Testis (tissue), 2 donors: ENCODE measurements at regions not wholly inside any gene's neighbourhood (a gene's known extent, or its start where the extent isn't known, plus 50 kb on each side); places are given as distances from the start of the nearest gene placed in this dataset.

ENCODE experiments used
- DNase-seq: peaks from one replicate; pipeline ENCODE4 v3.0.0-alpha.2; 2019
- H3K27ac ChIP-seq, 2 donors: fragments of 200-600 bp; sonication (generic); one replicate each; pipeline ENCODE4 v1.5.1; 2019
- H3K27me3 ChIP-seq: fragments of 200-600 bp; sonication (generic); one replicate; pipeline ENCODE4 v1.5.1; 2019
- H3K36me3 ChIP-seq: fragments of 200-600 bp; sonication (generic); one replicate; pipeline ENCODE4 v1.5.1; 2017; ENCODE audit warnings: low read depth; ENCODE audit errors: missing control alignments
- H3K4me1 ChIP-seq: fragments of 200-600 bp; sonication (generic); one replicate; pipeline ENCODE4 v1.5.1; 2019
- H3K4me3 ChIP-seq, 2 donors: fragments of 200-600 bp; sonication (generic); one replicate each; pipeline ENCODE4 v1.5.1; 2017 to 2019
- H3K9me3 ChIP-seq: fragments of 200-600 bp; sonication (generic); one replicate; pipeline ENCODE4 v1.5.1; 2017
- CTCF ChIP-seq, 3 experiments: fragments of 450-650 bp in 2 of 3; fragments of 200-600 bp in 1 of 3; sonication (generic) in 1 of 3; IDR thresholded peaks; one replicate each; pipeline ENCODE4 v1.5.1; 2016 to 2019; ENCODE audit warnings: antibody characterized with exemption in 3 of 3, mild to moderate bottlenecking in 2 of 3, moderate library complexity in 1 of 3
- POLR2A ChIP-seq: fragments of 450-650 bp; IDR thresholded peaks from one replicate; pipeline ENCODE4 v1.6.1; 2017; ENCODE audit warnings: antibody characterized with exemption, mild to moderate bottlenecking, moderate library complexity
- WGBS, 2 donors: methylation state at CpG; one replicate each; pipeline ENCODE4 v1.1.5; 2018; 5-methylcytosine and 5-hydroxymethylcytosine counted together
- intact Hi-C: fragments of 100-400 bp; cut with DNase I; formaldehyde crosslinking; loops from one replicate; pipeline ENCODE4 v1.15.1; 2023; ENCODE audit warnings: low total_unique reads

GRCh38 chr21:22703521-22703920 is 1705.3 kb downstream of the NCAM2 start:
- no peaks in the 10 kb centered on the region for H3K27me3 ChIP-seq
- intact Hi-C loops, result no loop called here
- H3K36me3 ChIP-seq, result no peaks in the 10 kb centered on the region
- no peaks in the 10 kb centered on the region for H3K4me1 ChIP-seq
- DNase-seq, result no peak
- 83 to 93% methylated on average over 2 of the region's 2 CpGs for WGBS, 2 donors
- H3K9me3 ChIP-seq, result no peaks in the 10 kb centered on the region
- no peak overlapping the region for H3K4me3 ChIP-seq
- H3K27ac ChIP-seq, result no peak overlapping the region
- TF ChIP-seq CTCF (IDR thresholded peaks at IDR 0.05), result no peak

- DNase-seq, result no peak
- H3K36me3 ChIP-seq, result no peaks in the 10 kb centered on the region
Observed at GRCh38 chr21:22710721-22711120, 1712.5 kb downstream of the NCAM2 start.

GRCh38 chr21:22711636-22712035 is 1713.4 kb downstream of the NCAM2 start:
- intact Hi-C loops, result no loop called here
- DNase-seq, result no peak
- TF ChIP-seq POLR2A, result no peak
- TF ChIP-seq CTCF (IDR thresholded peaks at IDR 0.05), result no peak
- H3K9me3 ChIP-seq, result no peaks in the 10 kb centered on the region
- no peak overlapping the region for H3K27ac ChIP-seq
- H3K4me1 ChIP-seq, result no peaks in the 10 kb centered on the region
- no peak overlapping the region for H3K4me3 ChIP-seq
- H3K36me3 ChIP-seq, result no peaks in the 10 kb centered on the region
- H3K27me3 ChIP-seq, result no peaks in the 10 kb centered on the region

More at GRCh38 chr21:22710721-22711120, 1712.5 kb downstream of the NCAM2 start:
- Histone ChIP-seq H3K27me3 (no peaks in the 10 kb centered on the region), H3K4me3 (no peak overlapping the region), H3K4me1 (no peaks in the 10 kb centered on the region), H3K9me3 (no peaks in the 10 kb centered on the region), H3K27ac (no peak overlapping the region)
- WGBS, 2 donors, result 48 to 49% methylated on average over 3 of the region's 3 CpGs
- intact Hi-C loops, result no loop called here
- TF ChIP-seq CTCF (IDR thresholded peaks at IDR 0.05) (no peak), POLR2A (no peak)

- no peak overlapping the region for H3K27ac ChIP-seq
- no peaks in the 10 kb centered on the region for H3K36me3 ChIP-seq
- DNase-seq, result no peak
- H3K27me3 ChIP-seq, result no peaks in the 10 kb centered on the region
- H3K9me3 ChIP-seq, result no peaks in the 10 kb centered on the region
- no peak for TF ChIP-seq POLR2A
- no peak for TF ChIP-seq CTCF (IDR thresholded peaks at IDR 0.05)
- no peak overlapping the region for H3K4me3 ChIP-seq
- H3K4me1 ChIP-seq, result no peaks in the 10 kb centered on the region
- 92% methylated on average over 3 of the region's 3 CpGs for WGBS, 2 donors
- intact Hi-C loops, result no loop called here
Observed at GRCh38 chr21:22725436-22725835, 1727.2 kb downstream of the NCAM2 start.

- no peak overlapping the region for H3K27ac ChIP-seq
- no peaks in the 10 kb centered on the region for H3K27me3 ChIP-seq
- TF ChIP-seq CTCF (IDR thresholded peaks at IDR 0.05) (no peak), POLR2A (no peak)
- DNase-seq, result no peak
- H3K4me1 ChIP-seq, result no peaks in the 10 kb centered on the region
- 68 to 78% methylated on average over 2 of the region's 2 CpGs for WGBS, 2 donors
- H3K36me3 ChIP-seq, result no peaks in the 10 kb centered on the region
- intact Hi-C loops, result no loop called here
- no peak overlapping the region for H3K4me3 ChIP-seq
- no peaks in the 10 kb centered on the region for H3K9me3 ChIP-seq
Observed at GRCh38 chr21:22728091-22728490, 1729.9 kb downstream of the NCAM2 start.
